SK-N-SH (cell line): ENCODE measurements at regions not wholly inside any gene's neighbourhood (a gene's known extent, or its start where the extent isn't known, plus 50 kb on each side); places are given as distances from the start of the nearest gene placed in this dataset.

Source experiments
- CTCF ChIA-PET: fragments of 300-600, 350-600 bp; formaldehyde crosslinking; extraction: SDS; loops from one replicate; lab custom pipeline; 2021; lab: Yijun Ruan, JAX
- POLR2A ChIA-PET: fragments of 350-600 bp; sonication (Branson Sonifier 250); formaldehyde crosslinking; extraction: SDS; loops from one replicate; lab custom pipeline; 2020; ENCODE audit warnings: antibody characterized with exemption, inconsistent platforms; lab: Yijun Ruan, JAX
- DNase-seq: peaks from one replicate; pipeline ENCODE4 v3.0.0; 2012
- H2AFZ ChIP-seq: fragments of 200-600 bp; sonication (generic); 2 replicates; pipeline ENCODE4 v1.8.1; 2016; ENCODE audit warnings: antibody characterized with exemption, mild to moderate bottlenecking, low read depth
- H3F3A ChIP-seq: fragments of 200-600 bp; sonication (generic); replicated peaks from 2 replicates; pipeline ENCODE3; 2016; ENCODE audit warnings: antibody characterized with exemption, mild to moderate bottlenecking; ENCODE audit not compliant: insufficient read depth
- H3K27ac ChIP-seq, 2 experiments: fragments of 200-500 bp in 1 of 2; fragments of 200-600 bp in 1 of 2; sonication (Bioruptor generic) in 1 of 2; sonication (generic), shearing (Covaris generic) in 1 of 2; 2 replicates each; pipeline versions ENCODE4 v1.5.1 to v1.6.1; 2014 to 2016; ENCODE audit warnings: low read depth in 2 of 2, inconsistent platforms in 1 of 2, low read length in 1 of 2, mild to moderate bottlenecking in 1 of 2, mixed read lengths in 1 of 2
- H3K27me3 ChIP-seq: fragments of 200-600 bp; sonication (generic), shearing (Covaris generic); 2 replicates; pipeline ENCODE4 v1.6.1; 2016; ENCODE audit warnings: mixed run types; ENCODE audit not compliant: insufficient read depth
- H3K36me3 ChIP-seq, 2 experiments: fragments of 200-500 bp in 1 of 2; fragments of 200-600 bp in 1 of 2; sonication (Bioruptor generic) in 1 of 2; sonication (generic) in 1 of 2; replicated peaks in 1 of 2; 2 replicates each; pipeline versions ENCODE3 to v1.5.1; 2014 to 2016; ENCODE audit warnings: low read length in 1 of 2, mild to moderate bottlenecking in 1 of 2; ENCODE audit not compliant: insufficient read depth in 2 of 2, control insufficient read depth in 1 of 2
- H3K4me1 ChIP-seq, 2 experiments: fragments of 200-500 bp in 1 of 2; fragments of 200-600 bp in 1 of 2; sonication (Bioruptor generic) in 1 of 2; sonication (generic), shearing (Covaris generic) in 1 of 2; 2 replicates each; pipeline versions ENCODE4 v1.5.1 to v1.6.1; 2014 to 2016; ENCODE audit warnings: low read depth in 1 of 2, low read length in 1 of 2, mixed run types in 1 of 2; ENCODE audit not compliant: insufficient read depth in 2 of 2, control insufficient read depth in 1 of 2
- H3K4me2 ChIP-seq: fragments of 200-600 bp; sonication (generic), shearing (Covaris generic); 2 replicates; pipeline ENCODE4 v1.6.1; 2017; ENCODE audit warnings: mixed run types
- H3K4me3 ChIP-seq, 2 experiments: fragments of 200-500 bp in 1 of 2; fragments of 200-600 bp in 1 of 2; sonication (Bioruptor generic) in 1 of 2; sonication (generic), shearing (Covaris generic) in 1 of 2; 2 replicates each; pipeline versions ENCODE4 v1.5.1 to v1.8.1; 2014 to 2016; ENCODE audit warnings: low read depth in 2 of 2, inconsistent platforms in 1 of 2, low read length in 1 of 2, mild to moderate bottlenecking in 1 of 2, mixed read lengths in 1 of 2, moderate library complexity in 1 of 2
- H3K79me2 ChIP-seq: fragments of 200-600 bp; sonication (generic); 2 replicates; pipeline ENCODE4 v1.8.1; 2017; ENCODE audit warnings: mild to moderate bottlenecking; ENCODE audit not compliant: insufficient read depth
- H3K9ac ChIP-seq: fragments of 200-600 bp; sonication (generic); 2 replicates; pipeline ENCODE4 v1.6.1; 2017; ENCODE audit warnings: mixed run types
- H3K9me2 ChIP-seq: fragments of 200-600 bp; sonication (generic); 2 replicates; pipeline ENCODE4 v1.6.1; 2017; ENCODE audit warnings: mixed run types
- H3K9me3 ChIP-seq: fragments of 200-600 bp; sonication (generic); 2 replicates; pipeline ENCODE4 v1.6.1; 2017; ENCODE audit warnings: mixed run types, mild to moderate bottlenecking, moderate library complexity
- H4K20me1 ChIP-seq: fragments of 200-600 bp; sonication (generic); 2 replicates; pipeline ENCODE4 v1.6.1; 2017; ENCODE audit warnings: mild to moderate bottlenecking, mixed run types; ENCODE audit not compliant: insufficient read depth
- CTCF ChIP-seq: fragments of 200-600 bp; sonication (generic); IDR thresholded peaks from 2 replicates; pipeline ENCODE4 v1.6.1; 2017; ENCODE audit warnings: antibody characterized with exemption, mild to moderate bottlenecking, moderate library complexity
- ELF1 ChIP-seq: IDR thresholded peaks from 2 replicates; pipeline ENCODE4 v1.4.0; 2012
- FOSL2 ChIP-seq: IDR thresholded peaks from 2 replicates; pipeline ENCODE4 v1.4.0; 2012; ENCODE audit warnings: low read depth, mild to moderate bottlenecking, moderate library complexity, borderline replicate concordance
- FOXJ3 ChIP-seq: sonication (generic); formaldehyde crosslinking; IDR thresholded peaks from 2 replicates; pipeline ENCODE4 v1.5.1; 2020; ENCODE audit warnings: mild to moderate bottlenecking, missing genetic modification reagents
- FOXM1 ChIP-seq: IDR thresholded peaks from 2 replicates; pipeline ENCODE4 v1.4.0; 2012; ENCODE audit warnings: low read depth, mild to moderate bottlenecking
- GABPA ChIP-seq: IDR thresholded peaks from 2 replicates; pipeline ENCODE4 v1.4.0; 2012; ENCODE audit warnings: low read depth, mild to moderate bottlenecking
- GATA2 ChIP-seq: sonication (generic); formaldehyde crosslinking; IDR thresholded peaks from 2 replicates; pipeline ENCODE4 v1.5.0; 2020; ENCODE audit warnings: mild to moderate bottlenecking, missing genetic modification reagents
- IRF3 ChIP-seq: fragments of 150-350 bp; IDR thresholded peaks from 2 replicates; pipeline ENCODE4 v1.6.1; 2016; ENCODE audit warnings: mild to moderate bottlenecking, low read depth, low read length
- JUND ChIP-seq: IDR thresholded peaks from 2 replicates; pipeline ENCODE4 v1.4.0; 2012
- MAX ChIP-seq: IDR thresholded peaks from 2 replicates; pipeline ENCODE4 v1.4.0; 2012; ENCODE audit warnings: low read depth
- MXI1 ChIP-seq: IDR thresholded peaks from 2 replicates; pipeline ENCODE4 v1.6.1; 2012; ENCODE audit warnings: mild to moderate bottlenecking, low read depth, low read length, improper control_type of control experiment
- POLR2AphosphoS5 ChIP-seq: IDR thresholded peaks from 2 replicates; pipeline ENCODE4 v1.6.1; 2012; ENCODE audit warnings: low read depth, low read length
- SMC3 ChIP-seq: IDR thresholded peaks from 2 replicates; pipeline ENCODE4 v1.6.1; 2012; ENCODE audit warnings: low read depth, low read length, improper control_type of control experiment
- TAF1 ChIP-seq: IDR thresholded peaks from 2 replicates; pipeline ENCODE4 v1.6.1; 2012; ENCODE audit warnings: low read depth, mild to moderate bottlenecking, low read length, moderate library complexity, borderline replicate concordance
- TCF12 ChIP-seq: IDR thresholded peaks from 2 replicates; pipeline ENCODE4 v1.4.0; 2012
- TEAD4 ChIP-seq: IDR thresholded peaks from 2 replicates; pipeline ENCODE4 v1.4.0; 2012; ENCODE audit warnings: mild to moderate bottlenecking, borderline replicate concordance; ENCODE audit not compliant: insufficient read depth
- USF1 ChIP-seq: IDR thresholded peaks from 2 replicates; pipeline ENCODE4 v1.4.0; 2012; ENCODE audit warnings: low read depth, borderline replicate concordance
- USF2 ChIP-seq: fragments of 150-350 bp; IDR thresholded peaks from 2 replicates; pipeline ENCODE4 v1.6.1; 2017; ENCODE audit warnings: antibody characterized with exemption, low read length, low read depth, borderline replicate concordance
- WGBS: methylation state at CpG from one replicate; pipeline ENCODE4 v1.1.6; 2017; ENCODE audit warnings: low lambda C conversion rate; 5-methylcytosine and 5-hydroxymethylcytosine counted together

- DNase-seq, result no peak
- Histone ChIP-seq H3K9me3 (no peaks in the 10 kb centered on the region), H3K4me2 (no peak overlapping the region), H3K27ac (no peak overlapping the region), H3K9me2 (no peaks in the 10 kb centered on the region), H3K27me3 (no peaks in the 10 kb centered on the region), H3K79me2 (no peaks in the 10 kb centered on the region), H4K20me1 (no peaks in the 10 kb centered on the region), H3K4me3 (no peak overlapping the region), H2AFZ (no peak overlapping the region), H3K36me3 (no peaks in the 10 kb centered on the region), H3K9ac (no peak overlapping the region), H3K4me1 (no peaks in the 10 kb centered on the region), H3F3A (no peaks in the 10 kb centered on the region)
- 33% methylated on average over 1 of the region's 1 CpG for WGBS
- ChIA-PET CTCF (no interaction called here), POLR2A (no interaction called here)
- TF ChIP-seq FOSL2 (no peak), GATA2 (CRISPR knock-in tag) (no peak), JUND (no peak), POLR2AphosphoS5 (no peak), USF1 (no peak), IRF3 (no peak), TEAD4 (no peak), MXI1 (no peak), FOXJ3 (no peak), CTCF (no peak)
Observed at GRCh38 chr12:30548203-30548602, 147.5 kb downstream of the IPO8 start.

GRCh38 chr12:30546121-30546520, 149.5 kb downstream of the IPO8 start:
- Histone ChIP-seq H3K27me3 (no peaks in the 10 kb centered on the region), H3K9ac (no peak overlapping the region), H3K4me2 (no peak overlapping the region), H3F3A (no peaks in the 10 kb centered on the region), H4K20me1 (no peaks in the 10 kb centered on the region), H3K79me2 (no peaks in the 10 kb centered on the region), H3K27ac (no peak overlapping the region), H3K36me3 (no peaks in the 10 kb centered on the region), H3K9me3 (no peaks in the 10 kb centered on the region), H2AFZ (no peak overlapping the region), H3K9me2 (no peaks in the 10 kb centered on the region), H3K4me1 (no peaks in the 10 kb centered on the region), H3K4me3 (no peak overlapping the region)
- TF ChIP-seq FOXM1 (no peak), ELF1 (no peak), FOXJ3 (no peak), USF2 (no peak), MAX (no peak), TAF1 (no peak), TCF12 (no peak), FOSL2 (no peak), CTCF (no peak), SMC3 (no peak), GATA2 (CRISPR knock-in tag) (no peak), GABPA (no peak), USF1 (no peak), POLR2AphosphoS5 (no peak), TEAD4 (no peak)
- POLR2A ChIA-PET, result no interaction called here
- CTCF ChIA-PET, result no interaction called here
- DNase-seq, result no peak
- 29% methylated on average over 3 of the region's 4 CpGs for WGBS
